ENCODE measurements at regions not wholly inside any gene's neighbourhood (a gene's known extent, or its start where the extent isn't known, plus 50 kb on each side); places are given as distances from the start of the nearest gene placed in this dataset.

DNA sequence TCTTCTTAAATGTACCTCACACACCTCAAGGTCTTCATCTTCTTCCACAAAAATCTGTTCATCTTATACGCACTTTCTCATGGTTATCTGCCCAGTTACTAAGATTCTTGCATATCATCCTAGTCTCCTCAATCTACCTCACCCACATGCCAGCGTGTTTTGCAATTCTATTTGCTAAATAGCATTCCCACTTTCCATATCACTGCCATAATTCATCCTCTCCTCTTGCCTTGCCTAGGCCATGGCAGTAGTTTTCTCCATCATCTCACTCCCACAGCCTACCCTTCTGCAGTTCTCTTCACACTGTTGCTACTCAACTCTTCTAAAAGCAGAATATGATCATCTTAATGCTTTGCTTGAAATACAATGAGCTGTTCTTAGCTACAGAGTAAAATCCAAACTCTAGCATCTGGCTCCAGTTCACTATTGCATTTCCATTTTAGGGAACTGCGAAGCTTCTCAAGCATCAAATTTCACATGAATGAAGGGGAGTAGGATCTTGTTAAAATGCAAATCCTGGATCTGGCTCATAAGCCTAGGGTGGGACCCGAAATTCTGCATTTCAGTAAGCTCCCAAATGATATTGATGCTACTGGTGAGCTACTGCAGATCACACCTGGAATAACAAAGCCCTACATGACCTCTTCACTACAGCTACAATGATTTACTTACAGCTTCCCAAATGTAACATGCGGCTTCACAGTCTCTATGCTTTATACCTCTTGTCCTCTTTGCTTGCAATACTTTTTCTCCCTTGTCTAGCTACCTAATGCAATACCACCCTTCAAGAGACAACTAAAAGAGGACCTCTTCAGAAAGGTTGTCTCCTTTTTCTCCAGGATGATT, 293.9 kb downstream of the SATB2 start:
- H3K36me3 ChIP-seq (replicated peaks in 1 of 2) = no peaks in the 10 kb centered on the region
- no peaks in the 10 kb centered on the region for H3K4me1 ChIP-seq (replicated peaks in 1 of 2)
- intact Hi-C loops (cut with DNase I) = no loop called here
- no peaks in the 10 kb centered on the region for H3K9me3 ChIP-seq (replicated peaks in 1 of 3)
- H3K27me3 ChIP-seq = no peaks in the 10 kb centered on the region
- 58 to 81% (median 66%) methylated on average over 5 of the region's 5 CpGs for WGBS, 4 donors
- DNase-seq = no peak
- H3K4me3 ChIP-seq = no peak overlapping the region
- H3K27ac ChIP-seq = no peak overlapping the region
- TF ChIP-seq CTCF (IDR thresholded peaks at IDR 0.05) = no peak
- no peak for TF ChIP-seq POLR2A (IDR thresholded peaks at IDR 0.05)

GRCh38 chr2:199160677-199161465, 296.9 kb downstream of the SATB2 start:
- DNase-seq = peak in 4 of 7 donors; percentile 20 to 44 (median 28)
- no peaks in the 10 kb centered on the region for H3K9me3 ChIP-seq (replicated peaks in 1 of 3)

GRCh38 chr2:199160081-199160480, 297.7 kb downstream of the SATB2 start:
- no peak overlapping the region for H3K4me3 ChIP-seq
- no peak overlapping the region for H3K27ac ChIP-seq
- H3K36me3 ChIP-seq (replicated peaks in 1 of 2) = no peaks in the 10 kb centered on the region
- no peaks in the 10 kb centered on the region for H3K4me1 ChIP-seq (replicated peaks in 1 of 2)
- H3K27me3 ChIP-seq = no peaks in the 10 kb centered on the region
- WGBS, 4 donors = 47 to 63% (median 54%) methylated on average over 4 of the region's 4 CpGs
- no peak for TF ChIP-seq POLR2A (IDR thresholded peaks at IDR 0.05)
- intact Hi-C loops (cut with DNase I) = no loop called here
- DNase-seq = no peak
- H3K9me3 ChIP-seq (replicated peaks in 1 of 3) = no peaks in the 10 kb centered on the region

More at GRCh38 chr2:199160677-199161465, 296.9 kb downstream of the SATB2 start:
- Histone ChIP-seq H3K4me3 (no peak overlapping the region), H3K27me3 (no peaks in the 10 kb centered on the region), H3K27ac (no peak overlapping the region), H3K4me1 (replicated peaks in 1 of 2) (no peaks in the 10 kb centered on the region), H3K36me3 (replicated peaks in 1 of 2) (no peaks in the 10 kb centered on the region)
- TF ChIP-seq POLR2A (IDR thresholded peaks at IDR 0.05) = no peak
- no peak for TF ChIP-seq CTCF (IDR thresholded peaks at IDR 0.05)
- intact Hi-C loops (cut with DNase I) = no loop called here
- 53 to 100% (median 70%) methylated on average over 1 of the region's 1 CpG for WGBS, 4 donors

- no peaks in the 10 kb centered on the region for H3K9me3 ChIP-seq (replicated peaks in 1 of 3)
- no peak for TF ChIP-seq CTCF (IDR thresholded peaks at IDR 0.05)
- no peak for TF ChIP-seq POLR2A (IDR thresholded peaks at IDR 0.05)
- intact Hi-C loops (cut with DNase I) = no loop called here
- no peak overlapping the region for H3K27ac ChIP-seq
- no peaks in the 10 kb centered on the region for H3K4me1 ChIP-seq (replicated peaks in 1 of 2)
- 64 to 69% (median 67%) methylated on average over 3 of the region's 3 CpGs for WGBS, 4 donors
- H3K4me3 ChIP-seq = no peak overlapping the region
- no peaks in the 10 kb centered on the region for H3K27me3 ChIP-seq
- DNase-seq = no peak
- H3K36me3 ChIP-seq (replicated peaks in 1 of 2) = no peaks in the 10 kb centered on the region
These were observed 309.5 kb downstream of the SATB2 start for GRCh38 chr2:199148076-199148845.
